ENCODE measurements at regions not wholly inside any gene's neighbourhood (a gene's known extent, or its start where the extent isn't known, plus 50 kb on each side); places are given as distances from the start of the nearest gene placed in this dataset.

DNA sequence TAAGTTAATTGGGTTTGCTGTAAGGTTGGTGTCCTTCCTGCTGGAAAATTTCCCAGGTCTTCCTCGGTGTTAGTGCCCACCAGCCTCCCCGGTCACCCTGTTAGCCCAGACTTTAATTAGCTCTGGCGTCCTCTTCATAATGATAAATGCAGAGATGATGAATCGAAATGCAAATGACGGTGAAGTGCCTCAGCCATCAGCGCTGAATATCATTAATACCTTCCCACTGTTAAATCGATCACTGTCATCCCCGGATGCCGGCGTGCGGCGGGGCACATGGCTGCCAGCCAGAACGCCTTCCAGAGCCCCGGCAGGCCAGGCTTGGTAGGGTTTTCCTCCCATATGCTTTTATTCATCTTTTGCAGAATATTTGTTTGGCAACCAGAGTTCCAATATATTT, 204.5 kb downstream of the IRX2 start:
- H3K79me2 ChIP-seq (ENCODE audit: insufficient read depth, low read length): no peaks in the 10 kb centered on the region
- H3K4me3 ChIP-seq (replicated peaks in 1 of 2; ENCODE audit: low read depth in 1 of 2, low read length in 2 of 2): no peak overlapping the region
- no peaks in the 10 kb centered on the region for H3K36me3 ChIP-seq (ENCODE audit: control insufficient read depth in 1 of 2, insufficient read depth in 2 of 2, low read length in 2 of 2)
- no peaks in the 10 kb centered on the region for H3K9me2 ChIP-seq (ENCODE audit: insufficient read depth)
- ChIA-PET CTCF (no interaction called here), POLR2A (no interaction called here), RAD21 (ENCODE audit: low non-redundant PET in 1 of 2, low total read pairs in 2 of 2, uncharacterized antibody in 2 of 2, unreplicated experiment in 2 of 2) (no interaction called here)
- peaks cover 0 to 13% of the 10 kb centered on the region in 2 experiments; a peak in 2 of 4 replicates for H3K9me3 ChIP-seq (ENCODE audit: control insufficient read depth in 1 of 2, insufficient read depth in 1 of 2, low read depth in 1 of 2, low read length in 2 of 2)
- no peaks in the 10 kb centered on the region for H3K4me1 ChIP-seq (ENCODE audit: control insufficient read depth in 1 of 2, insufficient read depth in 2 of 2, low read length in 2 of 2)
- H2AFZ ChIP-seq (ENCODE audit: low read depth, low read length, poor library complexity, severe bottlenecking): no peak overlapping the region
- TF ChIP-seq EZH2 (IDR thresholded peaks at IDR 0.05): no peak
- H3K9ac ChIP-seq (ENCODE audit: low read length): no peak overlapping the region
- ATAC-seq (no peak), DNase-seq (ENCODE audit: low read depth, low spot score) (no peak)
- H3K27me3 ChIP-seq (ENCODE audit: insufficient read depth, low read length): no peaks in the 10 kb centered on the region
- H3K27ac ChIP-seq (ENCODE audit: low read depth, low read length): no peak overlapping the region
- intact Hi-C loops (cut with micrococcal nuclease): no loop called here
- no TSS peak for BruUV-seq (replicated peaks)
- H4K20me1 ChIP-seq (ENCODE audit: insufficient read depth): no peaks in the 10 kb centered on the region
- H3K4me2 ChIP-seq (ENCODE audit: low read length): no peak overlapping the region

DNA sequence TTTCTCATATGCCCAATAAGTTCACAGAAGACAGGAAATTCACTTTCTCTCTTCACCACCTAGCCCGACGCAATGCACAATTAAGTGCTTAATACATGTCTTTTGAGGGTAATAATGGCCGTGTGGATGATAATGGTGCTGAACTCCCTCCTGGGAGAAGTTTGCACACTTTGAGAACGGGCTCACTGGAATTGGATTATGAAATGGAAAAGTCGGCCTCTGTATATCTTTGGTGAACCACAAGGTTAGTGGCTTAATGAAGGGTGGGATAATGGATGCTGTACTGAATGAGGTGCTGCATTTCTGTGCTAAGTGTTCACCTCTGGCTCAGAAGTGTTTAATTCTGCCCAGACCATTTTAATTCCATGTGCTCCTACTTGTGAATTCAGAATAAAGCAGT, 207.5 kb downstream of the IRX2 start:
- ChIA-PET CTCF (no interaction called here), RAD21 (ENCODE audit: low non-redundant PET in 1 of 2, low total read pairs in 2 of 2, uncharacterized antibody in 2 of 2, unreplicated experiment in 2 of 2) (no interaction called here), POLR2A (no interaction called here)
- no peaks in the 10 kb centered on the region for H4K20me1 ChIP-seq (ENCODE audit: insufficient read depth)
- TF ChIP-seq POLR2A (IDR thresholded peaks at IDR 0.05; ENCODE audit: borderline replicate concordance, extremely low read depth, insufficient read depth, insufficient read length) (no peak), ZBTB33 (IDR thresholded peaks at IDR 0.05; ENCODE audit: extremely low read depth, insufficient replicate concordance, low read length) (no peak), EGR1 (IDR thresholded peaks at IDR 0.05; ENCODE audit: low read depth) (no peak), RAD21 (IDR thresholded peaks at IDR 0.05; ENCODE audit: low read depth) (no peak), CEBPB (IDR thresholded peaks at IDR 0.05; ENCODE audit: low read depth) (no peak), CBX3 (IDR thresholded peaks at IDR 0.05; ENCODE audit: low read depth) (no peak), SP1 (IDR thresholded peaks at IDR 0.05; ENCODE audit: low read depth) (no peak), ZFX (IDR thresholded peaks at IDR 0.05) (no peak), ZNF274 (IDR thresholded peaks at IDR 0.05; ENCODE audit: low read depth, low read length) (no peak), YY1 (IDR thresholded peaks at IDR 0.05; ENCODE audit: extremely low read depth, insufficient replicate concordance, low read depth, low read length) (no peak), FOSL1 (IDR thresholded peaks at IDR 0.05; ENCODE audit: low read depth) (no peak), EZH2 (IDR thresholded peaks at IDR 0.05) (no peak), SIN3A (IDR thresholded peaks at IDR 0.05; ENCODE audit: low read depth) (no peak)
- TF ChIP-seq, protein P1, sequence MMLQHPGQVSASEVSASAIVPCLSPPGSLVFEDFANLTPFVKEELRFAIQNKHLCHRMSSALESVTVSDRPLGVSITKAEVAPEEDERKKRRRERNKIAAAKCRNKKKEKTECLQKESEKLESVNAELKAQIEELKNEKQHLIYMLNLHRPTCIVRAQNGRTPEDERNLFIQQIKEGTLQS (IDR thresholded peaks at IDR 0.05): no peak
- TF ChIP-seq, protein P2, sequence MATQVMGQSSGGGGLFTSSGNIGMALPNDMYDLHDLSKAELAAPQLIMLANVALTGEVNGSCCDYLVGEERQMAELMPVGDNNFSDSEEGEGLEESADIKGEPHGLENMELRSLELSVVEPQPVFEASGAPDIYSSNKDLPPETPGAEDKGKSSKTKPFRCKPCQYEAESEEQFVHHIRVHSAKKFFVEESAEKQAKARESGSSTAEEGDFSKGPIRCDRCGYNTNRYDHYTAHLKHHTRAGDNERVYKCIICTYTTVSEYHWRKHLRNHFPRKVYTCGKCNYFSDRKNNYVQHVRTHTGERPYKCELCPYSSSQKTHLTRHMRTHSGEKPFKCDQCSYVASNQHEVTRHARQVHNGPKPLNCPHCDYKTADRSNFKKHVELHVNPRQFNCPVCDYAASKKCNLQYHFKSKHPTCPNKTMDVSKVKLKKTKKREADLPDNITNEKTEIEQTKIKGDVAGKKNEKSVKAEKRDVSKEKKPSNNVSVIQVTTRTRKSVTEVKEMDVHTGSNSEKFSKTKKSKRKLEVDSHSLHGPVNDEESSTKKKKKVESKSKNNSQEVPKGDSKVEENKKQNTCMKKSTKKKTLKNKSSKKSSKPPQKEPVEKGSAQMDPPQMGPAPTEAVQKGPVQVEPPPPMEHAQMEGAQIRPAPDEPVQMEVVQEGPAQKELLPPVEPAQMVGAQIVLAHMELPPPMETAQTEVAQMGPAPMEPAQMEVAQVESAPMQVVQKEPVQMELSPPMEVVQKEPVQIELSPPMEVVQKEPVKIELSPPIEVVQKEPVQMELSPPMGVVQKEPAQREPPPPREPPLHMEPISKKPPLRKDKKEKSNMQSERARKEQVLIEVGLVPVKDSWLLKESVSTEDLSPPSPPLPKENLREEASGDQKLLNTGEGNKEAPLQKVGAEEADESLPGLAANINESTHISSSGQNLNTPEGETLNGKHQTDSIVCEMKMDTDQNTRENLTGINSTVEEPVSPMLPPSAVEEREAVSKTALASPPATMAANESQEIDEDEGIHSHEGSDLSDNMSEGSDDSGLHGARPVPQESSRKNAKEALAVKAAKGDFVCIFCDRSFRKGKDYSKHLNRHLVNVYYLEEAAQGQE (IDR thresholded peaks at IDR 0.05; ENCODE audit: low read depth): no peak
- TF ChIP-seq, protein P3, sequence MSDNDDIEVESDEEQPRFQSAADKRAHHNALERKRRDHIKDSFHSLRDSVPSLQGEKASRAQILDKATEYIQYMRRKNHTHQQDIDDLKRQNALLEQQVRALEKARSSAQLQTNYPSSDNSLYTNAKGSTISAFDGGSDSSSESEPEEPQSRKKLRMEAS (IDR thresholded peaks at IDR 0.05): no peak
- H3K79me2 ChIP-seq (ENCODE audit: insufficient read depth, low read length): no peaks in the 10 kb centered on the region
- H3K27ac ChIP-seq (ENCODE audit: low read depth, low read length): no peak overlapping the region
- H3K4me2 ChIP-seq (ENCODE audit: low read length): no peak overlapping the region
- DNase-seq (ENCODE audit: low read depth, low spot score) (no peak), ATAC-seq (no peak)
- no peak overlapping the region for H3K4me3 ChIP-seq (replicated peaks in 1 of 2; ENCODE audit: low read depth in 1 of 2, low read length in 2 of 2)
- no peak overlapping the region for H2AFZ ChIP-seq (ENCODE audit: low read depth, low read length, poor library complexity, severe bottlenecking)
- peaks cover 0 to 13% of the 10 kb centered on the region in 2 experiments; a peak in 2 of 4 replicates for H3K9me3 ChIP-seq (ENCODE audit: control insufficient read depth in 1 of 2, insufficient read depth in 1 of 2, low read depth in 1 of 2, low read length in 2 of 2)
- H3K36me3 ChIP-seq (ENCODE audit: control insufficient read depth in 1 of 2, insufficient read depth in 2 of 2, low read length in 2 of 2): no peaks in the 10 kb centered on the region
- H3K27me3 ChIP-seq (ENCODE audit: insufficient read depth, low read length): no peaks in the 10 kb centered on the region
- no peak overlapping the region for H3K9ac ChIP-seq (ENCODE audit: low read length)
- intact Hi-C loops (cut with micrococcal nuclease): no loop called here
- H3K9me2 ChIP-seq (ENCODE audit: insufficient read depth): no peaks in the 10 kb centered on the region
- H3K4me1 ChIP-seq (ENCODE audit: control insufficient read depth in 1 of 2, insufficient read depth in 2 of 2, low read length in 2 of 2): no peaks in the 10 kb centered on the region
- no TSS peak for BruUV-seq (replicated peaks)

Data from HCT116 (cell line).